Suprapubic skin (tissue), 4 donors: ENCODE measurements at regions not wholly inside any gene's neighbourhood (a gene's known extent, or its start where the extent isn't known, plus 50 kb on each side); places are given as distances from the start of the nearest gene placed in this dataset.

ENCODE experiments used
- CTCF ChIP-seq, 2 donors: fragments of 200-600 bp in 1 of 2; fragments of 450-650 bp in 1 of 2; sonication (generic) in 1 of 2; IDR thresholded peaks; one replicate each; pipeline ENCODE4 v1.5.1; 2016 to 2019; ENCODE audit warnings: antibody characterized with exemption in 2 of 2, mild to moderate bottlenecking in 1 of 2, moderate library complexity in 1 of 2
- EP300 ChIP-seq: sonication (generic); formaldehyde crosslinking; IDR thresholded peaks from one replicate; pipeline ENCODE4 v1.6.1; 2017; ENCODE audit warnings: antibody characterized with exemption
- POLR2A ChIP-seq, 2 donors: fragments of 450-650 bp; IDR thresholded peaks; one replicate each; pipeline ENCODE4 v1.6.1; 2017; ENCODE audit warnings: antibody characterized with exemption in 2 of 2, mild to moderate bottlenecking in 2 of 2, moderate library complexity in 2 of 2
- POLR2AphosphoS5 ChIP-seq, 3 donors: sonication (generic); formaldehyde crosslinking; IDR thresholded peaks; one replicate each; pipeline ENCODE4 v1.6.1; 2017; ENCODE audit warnings: antibody characterized with exemption in 3 of 3

- TF ChIP-seq CTCF (IDR thresholded peaks at IDR 0.05) (no peak), POLR2A (IDR thresholded peaks at IDR 0.05) (no peak), EP300 (no peak), POLR2AphosphoS5 (IDR thresholded peaks at IDR 0.05) (no peak)
Measured at GRCh38 chr5:145682197-145682899, 152.8 kb downstream of the PRELID2 start.
